Transverse colon (tissue), 4 donors: ENCODE measurements at regions not wholly inside any gene's neighbourhood (a gene's known extent, or its start where the extent isn't known, plus 50 kb on each side); places are given as distances from the start of the nearest gene placed in this dataset.

Experiments used
- DNase-seq: peaks from one replicate; pipeline ENCODE4 v3.0.0-alpha.2; 2019
- H3K27ac ChIP-seq, 4 donors: fragments of 200-600 bp; sonication (generic); 2 replicates each; pipeline ENCODE4 v1.5.1; 2016 to 2018; ENCODE audit warnings: inconsistent platforms in 4 of 4
- H3K27me3 ChIP-seq: fragments of 200-600 bp; sonication (generic); 2 replicates; pipeline ENCODE4 v1.5.1; 2017; ENCODE audit warnings: inconsistent platforms
- H3K36me3 ChIP-seq, 4 donors: fragments of 200-600 bp; sonication (generic); 2 replicates each; pipeline ENCODE4 v1.5.1; 2017 to 2019; ENCODE audit warnings: inconsistent platforms in 4 of 4
- H3K4me1 ChIP-seq, 4 donors: fragments of 200-600 bp; sonication (generic); 2 replicates each; pipeline ENCODE4 v1.5.1; 2017 to 2020; ENCODE audit warnings: inconsistent platforms in 4 of 4
- H3K4me3 ChIP-seq, 4 donors: fragments of 200-600 bp; sonication (generic); 1 replicate in 1 of 4; 2 replicates in 3 of 4; pipeline versions ENCODE4 v1.5.1 to v1.6.1; 2017 to 2019; ENCODE audit warnings: inconsistent platforms in 4 of 4
- H3K9me3 ChIP-seq, 2 donors: fragments of 200-600 bp; sonication (generic); 2 replicates each; pipeline ENCODE4 v1.5.1; 2017 to 2019; ENCODE audit warnings: inconsistent platforms in 2 of 2
- EP300 ChIP-seq: sonication (generic); formaldehyde crosslinking; IDR thresholded peaks from one replicate; pipeline ENCODE4 v1.6.1; 2017; ENCODE audit warnings: antibody characterized with exemption, low read depth
- POLR2A ChIP-seq: fragments of 450-650 bp; IDR thresholded peaks from one replicate; pipeline ENCODE4 v1.6.1; 2016; ENCODE audit warnings: antibody characterized with exemption, mild to moderate bottlenecking, moderate library complexity
- POLR2AphosphoS5 ChIP-seq, 3 donors: sonication (generic); formaldehyde crosslinking; IDR thresholded peaks; one replicate each; pipeline ENCODE4 v1.6.1; 2016; ENCODE audit warnings: antibody characterized with exemption in 3 of 3
- WGBS, 2 donors: methylation state at CpG; one replicate each; pipeline ENCODE4 v1.1.5; 2018; ENCODE audit warnings: low coverage in 1 of 2; 5-methylcytosine and 5-hydroxymethylcytosine counted together
- in situ Hi-C, 4 donors: fragments of 200-750 bp; cut with MboI; loops; one replicate each; pipeline versions ENCODE4 v1.15.0 to v1.15.1; 2017; ENCODE audit warnings: low sequenced_read_pairs in 3 of 4, low pct_ligation_motif_present in 1 of 4, low pct_unique_long_range_greater_than_20kb in 1 of 4
- intact Hi-C: fragments of 100-400 bp; cut with DNase I; formaldehyde crosslinking; loops from one replicate; pipeline ENCODE4 v1.15.1; 2023; ENCODE audit warnings: low total_unique reads
- TF ChIP-seq, protein P1 (sequence below), 5 experiments: fragments of 200-600 bp in 3 of 5; fragments of 450-650 bp in 2 of 5; sonication (generic) in 3 of 5; IDR thresholded peaks; 1 replicate in 2 of 5; 2 replicates in 3 of 5; pipeline ENCODE4 v1.5.1; 2016 to 2017; ENCODE audit warnings: antibody characterized with exemption in 5 of 5, inconsistent platforms in 3 of 5, mild to moderate bottlenecking in 2 of 5, moderate library complexity in 1 of 5

DNA sequence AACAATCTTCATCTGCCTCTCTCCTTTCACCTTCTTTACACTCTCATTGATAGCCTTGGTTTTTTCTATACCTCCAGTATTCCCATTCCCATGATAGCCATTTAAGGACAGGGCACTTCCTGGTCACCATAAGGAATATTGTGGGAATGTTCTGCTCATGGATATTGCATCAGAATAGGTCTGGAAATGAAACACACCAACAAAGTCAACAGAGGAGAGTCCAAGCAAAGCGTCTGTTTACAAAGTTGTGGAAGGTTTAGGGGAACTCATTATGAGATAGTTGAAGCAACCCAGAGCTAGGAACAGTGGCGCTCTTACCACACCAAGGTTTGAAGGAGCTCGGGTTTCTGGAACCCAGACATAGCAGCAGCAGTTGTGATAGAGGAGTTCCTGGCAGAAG, 150.3 kb upstream of the TNP1 start:
- DNase-seq, result no peak
- in situ Hi-C loops, result no loop called here
- 77 to 79% methylated on average over 3 of the region's 3 CpGs for WGBS, 2 donors

DNA sequence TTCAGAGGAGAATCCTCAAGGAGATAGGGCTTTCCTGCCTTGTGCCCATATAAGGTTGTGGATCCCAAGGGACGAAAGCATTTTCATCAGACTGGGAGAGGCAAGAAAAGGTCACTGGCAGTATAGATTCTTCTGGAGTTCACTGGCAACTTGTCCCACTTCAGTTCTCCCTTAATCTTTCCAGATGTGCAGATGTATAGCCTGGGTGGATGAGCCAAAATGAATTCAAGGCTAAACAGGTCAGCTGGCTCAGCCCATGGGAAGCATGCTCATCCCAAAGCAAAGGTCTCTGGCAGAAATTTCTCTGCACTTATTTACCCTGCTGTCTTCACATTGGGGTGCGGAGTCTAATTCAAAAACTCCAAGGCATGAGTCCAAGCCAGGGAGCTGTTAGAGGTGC, 148.9 kb upstream of the TNP1 start:
- no peaks in the 10 kb centered on the region for H3K27me3 ChIP-seq
- H3K9me3 ChIP-seq, result no peaks in the 10 kb centered on the region
- WGBS, 2 donors, result 48 to 83% methylated on average over 2 of the region's 2 CpGs
- H3K4me1 ChIP-seq, result no peaks in the 10 kb centered on the region
- H3K27ac ChIP-seq, result no peak overlapping the region
- no peaks in the 10 kb centered on the region for H3K36me3 ChIP-seq
- in situ Hi-C loops, result no loop called here
- intact Hi-C loops, result no loop called here
- H3K4me3 ChIP-seq, result no peak overlapping the region
- no peak for DNase-seq
- TF ChIP-seq POLR2AphosphoS5 (IDR thresholded peaks at IDR 0.05) (no peak), EP300 (no peak), POLR2A (no peak)
- TF ChIP-seq, protein P1, sequence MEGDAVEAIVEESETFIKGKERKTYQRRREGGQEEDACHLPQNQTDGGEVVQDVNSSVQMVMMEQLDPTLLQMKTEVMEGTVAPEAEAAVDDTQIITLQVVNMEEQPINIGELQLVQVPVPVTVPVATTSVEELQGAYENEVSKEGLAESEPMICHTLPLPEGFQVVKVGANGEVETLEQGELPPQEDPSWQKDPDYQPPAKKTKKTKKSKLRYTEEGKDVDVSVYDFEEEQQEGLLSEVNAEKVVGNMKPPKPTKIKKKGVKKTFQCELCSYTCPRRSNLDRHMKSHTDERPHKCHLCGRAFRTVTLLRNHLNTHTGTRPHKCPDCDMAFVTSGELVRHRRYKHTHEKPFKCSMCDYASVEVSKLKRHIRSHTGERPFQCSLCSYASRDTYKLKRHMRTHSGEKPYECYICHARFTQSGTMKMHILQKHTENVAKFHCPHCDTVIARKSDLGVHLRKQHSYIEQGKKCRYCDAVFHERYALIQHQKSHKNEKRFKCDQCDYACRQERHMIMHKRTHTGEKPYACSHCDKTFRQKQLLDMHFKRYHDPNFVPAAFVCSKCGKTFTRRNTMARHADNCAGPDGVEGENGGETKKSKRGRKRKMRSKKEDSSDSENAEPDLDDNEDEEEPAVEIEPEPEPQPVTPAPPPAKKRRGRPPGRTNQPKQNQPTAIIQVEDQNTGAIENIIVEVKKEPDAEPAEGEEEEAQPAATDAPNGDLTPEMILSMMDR (IDR thresholded peaks at IDR 0.05), result no peak

More for the DNA sequence above, 150.3 kb upstream of the TNP1 start:
- no peaks in the 10 kb centered on the region for H3K9me3 ChIP-seq
- no peaks in the 10 kb centered on the region for H3K36me3 ChIP-seq
- no peak overlapping the region for H3K27ac ChIP-seq
- H3K4me1 ChIP-seq, result no peaks in the 10 kb centered on the region
- no peak overlapping the region for H3K4me3 ChIP-seq
- no peaks in the 10 kb centered on the region for H3K27me3 ChIP-seq
- TF ChIP-seq POLR2AphosphoS5 (IDR thresholded peaks at IDR 0.05) (no peak), EP300 (no peak), POLR2A (no peak)
- TF ChIP-seq, protein P1 (IDR thresholded peaks at IDR 0.05), result no peak
- intact Hi-C loops, result no loop called here

DNA sequence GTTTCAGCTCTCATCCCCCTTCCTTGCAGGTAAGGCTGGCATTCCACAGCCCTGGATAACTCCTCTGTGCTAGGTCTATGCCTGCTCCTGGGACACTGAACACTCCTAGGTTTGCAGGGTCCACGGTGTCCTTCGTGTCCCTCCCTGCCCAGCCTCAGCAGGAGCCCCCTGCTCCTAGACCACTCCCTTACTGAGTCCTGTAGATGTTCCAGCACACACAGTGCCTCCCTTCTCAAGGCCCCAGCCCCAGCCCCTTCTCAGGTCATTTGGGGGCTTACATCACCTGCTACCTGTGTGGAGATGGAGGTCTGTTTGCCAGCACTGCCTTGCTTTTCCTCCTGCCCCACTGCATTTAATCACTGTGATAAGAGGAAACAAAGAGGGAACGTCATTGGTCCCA, 146.4 kb upstream of the TNP1 start:
- H3K4me1 ChIP-seq, result no peaks in the 10 kb centered on the region
- DNase-seq, result no peak
- H3K27me3 ChIP-seq, result no peaks in the 10 kb centered on the region
- H3K4me3 ChIP-seq, result no peak overlapping the region
- WGBS, 2 donors, result 73% methylated on average over 3 of the region's 3 CpGs; no CpG with 5 or more reads in 1 of the 2 donors
- in situ Hi-C loops, result no loop called here
- H3K27ac ChIP-seq, result no peak overlapping the region
- no peaks in the 10 kb centered on the region for H3K9me3 ChIP-seq
- TF ChIP-seq, protein P1 (IDR thresholded peaks at IDR 0.05), result no peak
- TF ChIP-seq POLR2A, result no peak
- TF ChIP-seq EP300, result no peak
- no peak for TF ChIP-seq POLR2AphosphoS5 (IDR thresholded peaks at IDR 0.05)
- no peaks in the 10 kb centered on the region for H3K36me3 ChIP-seq
- intact Hi-C loops, result no loop called here

DNA sequence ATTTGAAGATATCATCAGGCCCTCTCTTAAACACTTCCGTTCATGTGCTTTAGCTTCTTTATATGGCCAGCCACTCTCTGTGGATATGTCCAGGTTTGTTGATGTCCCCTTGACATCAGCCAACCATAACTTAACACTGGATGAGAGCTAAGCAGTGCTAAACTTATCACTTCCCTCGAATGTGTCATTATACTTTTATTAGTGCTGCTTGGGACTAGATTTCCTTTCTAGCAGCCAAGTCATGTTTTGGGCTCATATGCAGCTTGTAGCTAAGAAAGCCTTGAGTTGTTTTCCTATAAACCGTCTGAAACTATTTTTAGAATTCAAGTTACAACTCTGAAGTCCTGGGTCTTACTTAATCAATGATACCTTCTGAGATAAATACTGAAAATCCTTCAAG, 144.8 kb upstream of the TNP1 start:
- in situ Hi-C loops, result no loop called here
- DNase-seq, result no peak
- TF ChIP-seq POLR2A, result no peak
- TF ChIP-seq EP300, result no peak
- TF ChIP-seq, protein P1 (IDR thresholded peaks at IDR 0.05), result no peak
- TF ChIP-seq POLR2AphosphoS5 (IDR thresholded peaks at IDR 0.05), result no peak
- WGBS, 2 donors, result 55 to 56% methylated on average over 3 of the region's 3 CpGs
- Histone ChIP-seq H3K27me3 (no peaks in the 10 kb centered on the region), H3K36me3 (no peaks in the 10 kb centered on the region), H3K4me3 (no peak overlapping the region), H3K4me1 (no peaks in the 10 kb centered on the region), H3K27ac (no peak overlapping the region), H3K9me3 (no peaks in the 10 kb centered on the region)
- intact Hi-C loops, result no loop called here
